ENCODE measurements at regions not wholly inside any gene's neighbourhood (a gene's known extent, or its start where the extent isn't known, plus 50 kb on each side); places are given as distances from the start of the nearest gene placed in this dataset.

DNA sequence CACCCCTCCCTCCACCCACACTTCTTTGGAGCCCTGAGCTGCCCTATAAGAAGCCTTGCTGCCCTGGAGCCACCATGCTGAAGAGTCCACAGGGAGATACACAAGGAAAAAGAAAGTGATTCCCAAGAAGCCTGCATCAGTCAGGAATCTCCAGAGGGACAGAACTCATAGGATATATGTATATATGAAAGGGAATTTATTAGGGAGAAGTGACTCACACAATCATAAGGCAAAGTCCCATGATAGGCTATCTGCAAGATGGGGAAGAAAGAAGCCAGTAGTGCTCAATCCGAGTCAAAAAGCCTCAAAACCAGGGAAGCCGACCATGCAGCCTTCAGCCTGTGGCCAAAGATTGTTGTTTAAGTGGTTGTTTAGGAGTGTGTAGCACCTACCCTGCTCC is 87.9 kb downstream of the TMEM114 start:
- H3K4me2 ChIP-seq (ENCODE audit: control insufficient read depth, extremely low read depth, insufficient read depth, low read depth, low read length) = no peak overlapping the region
- H3K4me1 ChIP-seq (ENCODE audit: control insufficient read depth, extremely low read depth, insufficient read depth, low read length) = no peaks in the 10 kb centered on the region
- DNase-seq (ENCODE audit: low read depth, low spot score) (no peak), FAIRE-seq (no peak)
- no peaks in the 10 kb centered on the region for H3K9me1 ChIP-seq (ENCODE audit: control insufficient read depth, extremely low read depth, insufficient read depth, low read length)
- TF ChIP-seq EZH2 (IDR thresholded peaks at IDR 0.05; ENCODE audit: low read length) = no peak
- TF ChIP-seq, protein P1, sequence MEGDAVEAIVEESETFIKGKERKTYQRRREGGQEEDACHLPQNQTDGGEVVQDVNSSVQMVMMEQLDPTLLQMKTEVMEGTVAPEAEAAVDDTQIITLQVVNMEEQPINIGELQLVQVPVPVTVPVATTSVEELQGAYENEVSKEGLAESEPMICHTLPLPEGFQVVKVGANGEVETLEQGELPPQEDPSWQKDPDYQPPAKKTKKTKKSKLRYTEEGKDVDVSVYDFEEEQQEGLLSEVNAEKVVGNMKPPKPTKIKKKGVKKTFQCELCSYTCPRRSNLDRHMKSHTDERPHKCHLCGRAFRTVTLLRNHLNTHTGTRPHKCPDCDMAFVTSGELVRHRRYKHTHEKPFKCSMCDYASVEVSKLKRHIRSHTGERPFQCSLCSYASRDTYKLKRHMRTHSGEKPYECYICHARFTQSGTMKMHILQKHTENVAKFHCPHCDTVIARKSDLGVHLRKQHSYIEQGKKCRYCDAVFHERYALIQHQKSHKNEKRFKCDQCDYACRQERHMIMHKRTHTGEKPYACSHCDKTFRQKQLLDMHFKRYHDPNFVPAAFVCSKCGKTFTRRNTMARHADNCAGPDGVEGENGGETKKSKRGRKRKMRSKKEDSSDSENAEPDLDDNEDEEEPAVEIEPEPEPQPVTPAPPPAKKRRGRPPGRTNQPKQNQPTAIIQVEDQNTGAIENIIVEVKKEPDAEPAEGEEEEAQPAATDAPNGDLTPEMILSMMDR (optimal IDR thresholded peaks at IDR 0.05 in 1 of 3, IDR thresholded peaks at IDR 0.05 in 1 of 3, conservative IDR thresholded peaks at IDR 0.05 in 1 of 3; ENCODE audit: extremely low read depth in 1 of 3, insufficient read depth in 2 of 3, low read length in 3 of 3) = no peak
- no peaks in the 10 kb centered on the region for H3K79me2 ChIP-seq (ENCODE audit: control insufficient read depth, insufficient read depth, low read length)
- no peak overlapping the region for H3K9ac ChIP-seq (ENCODE audit: control insufficient read depth, extremely low read depth, insufficient read depth, low read length)
- H2AFZ ChIP-seq (ENCODE audit: control insufficient read depth, low read length) = no peak overlapping the region
- H3K4me3 ChIP-seq (ENCODE audit: control insufficient read depth in 2 of 3, extremely low read depth in 1 of 3, insufficient read depth in 2 of 3, low read depth in 1 of 3, low read length in 3 of 3) = no peak overlapping the region
- no peaks in the 10 kb centered on the region for H3K36me3 ChIP-seq (ENCODE audit: control insufficient read depth in 2 of 2, extremely low read depth in 1 of 2, insufficient read depth in 2 of 2, low read length in 2 of 2)
- H3K27me3 ChIP-seq (ENCODE audit: control insufficient read depth, extremely low read depth, insufficient read depth, low read length) = no peaks in the 10 kb centered on the region
- no peaks in the 10 kb centered on the region for H4K20me1 ChIP-seq (ENCODE audit: control insufficient read depth, extremely low read depth, insufficient read depth, low read length)
- no peaks in the 10 kb centered on the region for H3K9me3 ChIP-seq (ENCODE audit: control insufficient read depth, low read depth, low read length)
- no peak overlapping the region for H3K27ac ChIP-seq (ENCODE audit: control insufficient read depth, insufficient read depth, low read length)
- dilution Hi-C loops (cut with MboI; ENCODE audit: extremely low pct_ligation_motif_present, low sequenced_read_pairs) = no loop called here

DNA sequence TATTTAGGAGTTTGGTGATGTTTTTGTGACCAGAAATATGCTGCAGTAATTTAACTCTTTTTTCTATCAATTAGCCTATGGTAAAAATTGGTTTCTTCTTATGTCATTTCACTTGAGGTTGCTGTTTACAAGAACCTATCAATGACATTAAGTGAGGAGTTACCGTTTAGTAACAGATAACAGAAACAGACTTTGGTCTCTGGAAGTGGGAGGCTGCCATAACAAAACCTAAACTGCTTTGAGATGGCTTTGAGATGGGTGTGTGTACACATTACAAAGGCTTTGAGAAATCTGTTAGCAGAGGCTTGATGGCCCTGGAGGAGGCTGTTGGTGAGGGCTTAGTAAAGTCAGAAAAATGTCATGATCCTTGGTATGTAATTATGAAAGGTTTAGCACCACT is 90.0 kb downstream of the TMEM114 start:
- H3K4me2 ChIP-seq (ENCODE audit: control insufficient read depth, extremely low read depth, insufficient read depth, low read depth, low read length) = no peak overlapping the region
- TF ChIP-seq, protein P1 (optimal IDR thresholded peaks at IDR 0.05 in 1 of 3, IDR thresholded peaks at IDR 0.05 in 1 of 3, conservative IDR thresholded peaks at IDR 0.05 in 1 of 3; ENCODE audit: extremely low read depth in 1 of 3, insufficient read depth in 2 of 3, low read length in 3 of 3) = no peak
- TF ChIP-seq EZH2 (IDR thresholded peaks at IDR 0.05; ENCODE audit: low read length) = no peak
- DNase-seq (ENCODE audit: low read depth, low spot score) (no peak), FAIRE-seq (no peak)
- H3K79me2 ChIP-seq (ENCODE audit: control insufficient read depth, insufficient read depth, low read length) = no peaks in the 10 kb centered on the region
- H3K27ac ChIP-seq (ENCODE audit: control insufficient read depth, insufficient read depth, low read length) = no peak overlapping the region
- no peaks in the 10 kb centered on the region for H3K4me1 ChIP-seq (ENCODE audit: control insufficient read depth, extremely low read depth, insufficient read depth, low read length)
- H3K36me3 ChIP-seq (ENCODE audit: control insufficient read depth in 2 of 2, extremely low read depth in 1 of 2, insufficient read depth in 2 of 2, low read length in 2 of 2) = no peaks in the 10 kb centered on the region
- no peaks in the 10 kb centered on the region for H4K20me1 ChIP-seq (ENCODE audit: control insufficient read depth, extremely low read depth, insufficient read depth, low read length)
- no peaks in the 10 kb centered on the region for H3K9me3 ChIP-seq (ENCODE audit: control insufficient read depth, low read depth, low read length)
- dilution Hi-C loops (cut with MboI; ENCODE audit: extremely low pct_ligation_motif_present, low sequenced_read_pairs) = no loop called here
- H3K4me3 ChIP-seq (ENCODE audit: control insufficient read depth in 2 of 3, extremely low read depth in 1 of 3, insufficient read depth in 2 of 3, low read depth in 1 of 3, low read length in 3 of 3) = no peak overlapping the region
- H3K9me1 ChIP-seq (ENCODE audit: control insufficient read depth, extremely low read depth, insufficient read depth, low read length) = no peaks in the 10 kb centered on the region
- no peak overlapping the region for H3K9ac ChIP-seq (ENCODE audit: control insufficient read depth, extremely low read depth, insufficient read depth, low read length)
- no peaks in the 10 kb centered on the region for H3K27me3 ChIP-seq (ENCODE audit: control insufficient read depth, extremely low read depth, insufficient read depth, low read length)
- no peak overlapping the region for H2AFZ ChIP-seq (ENCODE audit: control insufficient read depth, low read length)
